ENCODE measurements at regions not wholly inside any gene's neighbourhood (a gene's known extent, or its start where the extent isn't known, plus 50 kb on each side); places are given as distances from the start of the nearest gene placed in this dataset.
"Not testable (repeated sequence)": the region's sequence is repeated elsewhere in the genome, so short reads cannot be mapped to it uniquely, and the experiment has no call there.

DNA sequence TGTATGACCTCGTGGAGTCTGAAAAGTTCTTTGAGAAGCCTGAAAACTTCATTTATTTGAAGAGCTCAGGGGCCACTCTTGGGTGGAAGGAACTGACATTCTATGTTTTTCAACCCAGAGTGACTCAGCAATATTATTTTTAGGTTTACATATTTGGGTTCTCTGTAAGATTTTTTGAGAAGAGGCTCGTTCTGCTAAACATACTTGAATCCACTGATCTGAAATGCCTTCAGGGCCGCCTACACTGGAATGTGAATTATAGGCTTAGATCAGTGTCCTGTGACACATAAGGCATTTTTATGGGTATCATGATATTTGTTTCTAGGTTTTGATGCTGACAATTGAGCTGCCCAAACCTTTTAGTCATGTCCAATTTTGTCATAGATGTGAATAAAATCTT, 86.2 kb downstream of the PSAT1 start:
- DNase-seq (ENCODE audit: low read depth, low spot score) = no peak

- no peak for DNase-seq (ENCODE audit: low read depth, low spot score)
Observed at GRCh38 chr9:78386348-78386747, 89.4 kb downstream of the PSAT1 start.

GRCh38 chr9:78386773-78387172, 89.8 kb downstream of the PSAT1 start:
- no peak for DNase-seq (ENCODE audit: low read depth, low spot score)

DNA sequence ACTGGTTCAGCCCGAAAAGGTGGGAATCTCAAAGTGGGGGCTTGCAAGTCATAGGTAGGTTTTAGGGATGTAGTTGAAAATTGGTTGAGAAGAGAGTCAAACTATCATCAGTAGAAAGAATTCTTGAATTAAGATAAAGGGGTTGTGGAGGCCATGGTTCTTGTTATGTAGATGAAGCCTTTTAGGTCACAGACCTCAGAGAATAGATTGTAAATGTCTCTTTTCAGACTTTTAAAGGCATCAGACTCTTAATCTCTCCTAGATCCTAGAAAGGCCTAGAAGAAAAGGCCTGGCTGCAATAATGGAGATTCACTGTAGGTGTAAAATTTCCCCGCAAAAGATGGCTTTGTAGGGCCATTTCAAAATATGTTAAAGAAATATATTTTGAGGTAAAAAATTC, 96.4 kb downstream of the PSAT1 start:
- DNase-seq (ENCODE audit: low read depth, low spot score) = no peak

DNA sequence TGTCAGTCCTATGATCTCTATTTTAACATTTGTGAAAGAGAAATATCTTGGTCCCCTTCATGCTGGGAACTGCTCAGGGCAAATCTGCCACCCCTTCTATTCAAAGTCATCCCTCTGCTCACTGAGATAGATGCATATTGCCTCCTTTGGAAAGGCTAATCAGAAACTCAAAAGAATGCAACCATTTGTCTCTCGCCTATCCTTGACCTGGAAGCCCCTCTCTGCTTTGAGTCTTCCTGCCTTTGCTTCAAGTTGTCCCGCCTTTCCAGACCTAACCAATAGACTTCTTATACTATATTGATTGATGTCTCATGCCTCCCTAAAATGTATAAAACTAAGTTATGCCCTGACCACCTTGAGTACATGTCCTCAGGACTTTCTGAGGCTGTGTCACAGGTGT, 97.0 kb downstream of the PSAT1 start:
- DNase-seq (ENCODE audit: low read depth, low spot score) = no peak

DNA sequence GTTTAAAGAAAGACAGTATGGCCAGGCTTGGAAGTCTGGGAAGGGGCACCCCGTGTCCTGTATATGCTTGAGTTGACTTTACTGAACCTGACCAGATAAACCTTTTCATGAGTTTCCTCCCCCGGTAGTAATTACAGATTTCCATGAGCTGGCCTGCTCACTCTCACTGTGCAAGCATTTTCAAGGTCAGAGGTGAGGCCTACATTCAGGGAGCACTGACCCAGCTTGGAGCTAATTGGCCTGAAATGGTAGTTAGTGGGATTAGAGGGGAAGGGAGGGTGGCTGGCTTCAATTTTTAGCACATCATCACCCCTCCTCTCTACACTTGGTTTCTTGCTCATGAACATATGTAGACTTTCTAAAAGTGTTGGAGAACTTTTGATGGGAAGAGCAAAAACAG, 99.2 kb downstream of the PSAT1 start:
- DNase-seq (ENCODE audit: low read depth, low spot score) = no peak

GRCh38 chr9:78397045-78397444, 100.1 kb downstream of the PSAT1 start:
- DNase-seq (ENCODE audit: low read depth, low spot score) = no peak

- DNase-seq (ENCODE audit: low read depth, low spot score) = no peak
Observed at GRCh38 chr9:78397454-78397853, 100.5 kb downstream of the PSAT1 start.

DNA sequence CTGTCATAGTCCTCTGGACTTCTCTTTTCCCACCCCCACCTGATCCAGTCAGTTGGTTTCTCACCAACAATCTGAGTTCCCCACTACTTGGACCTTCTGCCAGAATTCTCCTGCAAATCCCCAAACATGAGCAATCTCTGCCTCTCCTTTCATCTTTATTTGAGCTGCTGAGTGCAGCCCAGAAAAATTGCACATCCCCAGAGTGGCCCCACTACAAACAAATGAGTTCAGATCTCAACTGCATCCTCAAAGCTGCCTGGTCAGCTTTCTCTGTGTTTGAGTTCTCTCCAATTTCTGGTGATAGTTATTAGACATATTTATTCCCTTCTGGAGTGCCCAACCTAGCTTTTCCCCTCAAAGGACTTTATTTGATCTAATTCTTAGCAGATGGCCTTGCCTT, 102.2 kb downstream of the PSAT1 start:
- no peak for DNase-seq (ENCODE audit: low read depth, low spot score)

- no peak for DNase-seq (ENCODE audit: low read depth, low spot score)
Observed at GRCh38 chr9:78400496-78400895, 103.6 kb downstream of the PSAT1 start.

DNA sequence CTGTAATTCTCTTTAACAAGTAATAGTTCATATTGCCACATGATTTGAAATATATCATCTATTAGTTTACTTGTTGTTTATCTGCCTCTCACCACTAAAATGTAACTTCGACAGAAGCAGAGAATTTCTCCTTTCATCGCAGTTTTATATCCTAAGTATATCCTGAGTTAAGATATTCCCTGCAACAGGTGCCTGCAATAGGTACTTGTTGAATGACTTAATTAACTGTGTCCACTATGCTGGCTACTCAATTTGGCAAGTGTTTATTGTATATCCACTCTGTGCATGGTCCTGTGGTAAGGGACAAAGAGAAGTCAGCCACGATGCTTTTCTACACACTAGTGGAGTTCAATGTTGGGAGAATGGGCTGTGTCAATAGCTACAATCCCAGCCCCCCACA, 108.5 kb downstream of the PSAT1 start:
- no peak for DNase-seq (ENCODE audit: low read depth, low spot score)

GRCh38 chr9:78406146-78406545, 109.2 kb downstream of the PSAT1 start:
- no peak for DNase-seq (ENCODE audit: low read depth, low spot score)

GRCh38 chr9:78406933-78407332, 110.0 kb downstream of the PSAT1 start:
- no peak for DNase-seq (ENCODE audit: low read depth, low spot score)

DNA sequence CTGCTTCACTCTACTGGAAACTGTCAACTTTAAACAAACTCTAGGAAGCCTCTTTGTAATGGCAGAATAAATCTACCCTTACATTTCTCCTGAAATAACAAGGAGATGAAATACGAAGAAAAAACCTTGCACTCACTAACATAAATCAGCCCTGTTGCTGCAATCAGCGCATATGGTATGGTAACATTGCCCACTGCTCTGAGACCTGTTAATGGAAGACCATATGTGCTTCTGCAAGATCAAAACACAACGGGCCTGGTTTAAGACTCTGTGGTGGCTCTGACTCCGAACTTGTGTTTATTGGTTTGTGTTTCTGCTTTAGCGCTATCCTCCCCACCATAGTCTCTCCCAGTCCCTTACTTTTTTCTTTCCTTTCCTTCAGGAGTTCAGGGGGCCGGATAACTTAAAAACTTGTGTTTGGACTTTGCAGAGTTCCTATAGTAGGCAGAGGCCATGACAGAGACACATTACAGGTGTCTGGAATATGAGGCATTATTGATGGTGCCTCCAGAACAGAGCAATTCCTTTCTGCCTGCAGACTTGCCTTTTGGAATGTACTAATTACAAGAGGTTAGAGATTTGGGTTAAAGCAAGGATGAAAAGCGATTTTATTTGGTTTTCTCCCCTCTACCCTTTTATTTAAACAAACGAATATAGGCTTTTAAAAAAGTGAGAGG, 110.8 kb downstream of the PSAT1 start:
- DNase-seq (ENCODE audit: low read depth, low spot score) = no peak

GRCh38 chr9:78408388-78408787, 111.5 kb downstream of the PSAT1 start:
- DNase-seq (ENCODE audit: low read depth, low spot score) = no peak

GRCh38 chr9:78409928-78410510, 113.1 kb downstream of the PSAT1 start:
- DNase-seq (ENCODE audit: low read depth, low spot score) = not testable (repeated sequence)

DNA sequence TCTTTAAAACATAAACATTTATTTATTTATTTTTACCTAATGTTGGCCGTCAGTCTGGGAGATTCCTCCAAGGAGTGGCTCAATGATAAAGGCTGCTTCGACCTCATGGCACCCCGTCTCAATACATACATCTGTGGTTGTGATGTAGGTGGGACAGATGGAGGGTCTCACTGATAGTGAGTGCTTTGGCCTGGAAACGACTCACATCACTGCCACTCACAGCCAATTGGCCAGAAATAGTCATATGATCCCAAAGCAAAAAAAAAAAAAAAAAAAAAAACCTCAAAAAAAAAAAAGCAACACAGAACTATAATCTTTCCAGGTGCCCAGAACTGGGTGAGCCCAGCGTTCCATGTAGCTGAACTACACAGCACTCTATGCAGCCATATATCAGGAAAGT, 125.4 kb downstream of the PSAT1 start:
- no peak for DNase-seq (ENCODE audit: low read depth, low spot score)

GRCh38 chr9:78424299-78424698, 127.4 kb downstream of the PSAT1 start:
- DNase-seq (ENCODE audit: low read depth, low spot score) = no peak

DNA sequence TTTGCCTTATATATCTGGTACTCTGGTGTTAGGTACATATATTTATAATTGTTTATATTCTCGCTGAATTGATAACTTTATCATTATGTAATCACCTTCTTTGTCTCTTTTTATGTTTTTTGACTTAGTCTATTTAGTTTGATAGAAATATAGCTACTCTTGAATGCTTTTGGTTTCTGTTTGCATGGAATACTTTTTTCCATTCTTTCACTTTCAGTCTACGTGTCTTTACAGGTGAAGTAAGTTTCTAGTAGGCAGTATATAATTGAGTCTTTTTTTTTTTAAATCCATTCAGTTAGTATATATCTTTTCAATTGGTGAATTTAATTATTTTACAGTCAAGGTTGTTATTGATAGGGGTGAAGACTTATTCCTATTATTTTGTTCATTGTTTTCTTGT, 131.7 kb downstream of the PSAT1 start:
- DNase-seq (ENCODE audit: low read depth, low spot score) = no peak

GRCh38 chr9:78430387-78430786, 133.5 kb downstream of the PSAT1 start:
- DNase-seq (ENCODE audit: low read depth, low spot score) = no peak

DNA sequence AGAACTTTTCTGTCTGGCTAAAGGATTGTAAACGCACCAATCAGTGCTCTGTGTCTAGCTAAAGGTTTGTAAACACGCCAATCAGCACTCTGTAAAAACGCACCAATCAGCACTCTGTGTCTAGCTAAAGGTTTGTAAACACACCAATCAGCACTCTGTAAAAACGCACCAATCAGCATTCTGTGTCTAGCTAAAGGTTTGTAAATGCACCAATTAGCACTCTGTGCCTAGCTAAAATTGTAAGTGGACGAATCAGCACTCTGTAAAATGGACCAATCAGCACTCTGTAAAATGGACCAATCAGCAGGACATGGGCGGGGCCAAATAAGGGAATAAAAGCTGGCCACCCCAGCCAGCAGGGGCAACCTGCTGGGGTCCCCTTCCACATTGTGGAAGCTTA, 134.1 kb downstream of the PSAT1 start:
- DNase-seq (ENCODE audit: low read depth, low spot score) = not testable (repeated sequence)

DNA sequence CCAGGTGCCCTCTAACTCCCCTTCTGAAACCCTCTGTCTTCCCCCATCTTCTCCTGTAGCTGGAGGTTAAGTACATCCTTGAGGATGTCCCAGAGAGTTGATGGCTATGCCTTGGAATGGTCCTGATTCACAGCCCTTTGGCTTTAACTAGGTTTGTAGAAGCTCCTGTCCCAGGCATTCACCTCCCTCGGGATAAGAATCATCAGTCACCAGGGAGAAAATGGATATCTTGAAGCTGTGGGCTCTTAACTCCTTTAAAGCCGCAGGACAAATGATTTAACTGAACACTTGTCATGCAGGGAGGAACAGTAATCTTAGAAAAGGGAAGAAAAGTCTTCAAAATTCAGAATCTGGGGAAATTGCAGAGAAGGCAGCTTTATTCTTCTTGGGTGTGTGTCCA, 139.9 kb downstream of the PSAT1 start:
- no peak for DNase-seq (ENCODE audit: low read depth, low spot score)

DNA sequence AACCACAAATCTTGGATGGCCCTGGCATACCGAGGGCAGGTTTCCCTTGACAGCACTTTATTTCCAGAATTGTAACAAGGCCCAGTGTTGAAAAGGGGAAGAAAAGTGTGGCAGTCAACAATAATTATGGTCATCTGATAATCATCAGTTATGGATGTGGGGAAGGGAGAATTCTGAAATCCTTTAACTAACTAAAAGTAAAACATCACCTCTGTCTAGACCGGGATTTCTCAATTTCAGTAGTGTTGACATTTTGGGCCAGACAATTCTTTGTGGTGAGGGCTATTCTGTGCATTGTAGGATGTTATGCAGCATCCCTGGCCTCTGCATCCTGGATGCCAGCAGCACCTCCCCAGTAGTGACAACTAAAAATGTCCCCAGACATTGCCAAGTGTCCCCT, 140.4 kb downstream of the PSAT1 start:
- no peak for DNase-seq (ENCODE audit: low read depth, low spot score)

- DNase-seq (ENCODE audit: low read depth, low spot score) = no peak
Observed at GRCh38 chr9:78437806-78438205, 140.9 kb downstream of the PSAT1 start.
